A549 (cell line): ENCODE measurements at regions not wholly inside any gene's neighbourhood (a gene's known extent, or its start where the extent isn't known, plus 50 kb on each side); places are given as distances from the start of the nearest gene placed in this dataset.

Experiments used
- ATAC-seq, 2 experiments: fragments of 200-7000 bp in 1 of 2; fragments of >200 bp in 1 of 2; cut with Nextera tagmentation in 1 of 2; cut with Tn5 transposase in 1 of 2; 3 replicates each; pipeline versions ENCODE4 v1.8.0 to v1.9.1; 2018 to 2020; ENCODE audit warnings: mild to moderate bottlenecking in 1 of 2, moderate library complexity in 1 of 2
- CTCF ChIA-PET: fragments of 300-600 bp; sonication (Branson Sonifier 250); formaldehyde crosslinking; extraction: SDS; loops from one replicate; lab custom pipeline; 2021; ENCODE audit warnings: antibody characterized with exemption, inconsistent platforms; lab: Yijun Ruan, JAX
- POLR2A ChIA-PET: fragments of 350-600 bp; formaldehyde crosslinking; extraction: SDS; loops from one replicate; lab custom pipeline; 2021; ENCODE audit warnings: antibody characterized with exemption, inconsistent platforms; lab: Yijun Ruan, JAX
- DNase-seq, 2 experiments: peaks; one replicate each; pipeline versions ENCODE4 v3.0.0 to v3.0.0-alpha.2; 2011 to 2016; ENCODE audit warnings: low read depth in 1 of 2, low spot score in 1 of 2
- FAIRE-seq: peaks from 2 replicates; lab custom pipeline; 2011; peaks lifted over from hg19 to GRCh38; lab: Jason Lieb, UNC
- H3K27ac ChIP-seq, 2 experiments: fragments of >200 bp; sonication (Bioruptor Twin); formaldehyde crosslinking; 3 replicates each; pipeline ENCODE4 v1.5.1; 2016 to 2017
- H3K4me1 ChIP-seq: fragments of >200 bp; sonication (Bioruptor Twin); formaldehyde crosslinking; 3 replicates; pipeline ENCODE4 v1.6.1; 2016
- H3K4me2 ChIP-seq: fragments of >200 bp; sonication (Bioruptor Twin); formaldehyde crosslinking; 3 replicates; pipeline ENCODE4 v1.6.1; 2016
- H3K4me3 ChIP-seq: fragments of >200 bp; sonication (Bioruptor Twin); formaldehyde crosslinking; 3 replicates; pipeline ENCODE4 v1.5.1; 2016
- H3K9me3 ChIP-seq: fragments of >200 bp; sonication (Bioruptor Twin); formaldehyde crosslinking; 3 replicates; pipeline ENCODE4 v1.6.1; 2016
- ATOH8 ChIP-seq: fragments of 250-450 bp; sonication (Bioruptor Pico); IDR thresholded peaks from 2 replicates; pipeline ENCODE4 v1.5.0; 2020; ENCODE audit warnings: low read depth, mild to moderate bottlenecking, moderate library complexity
- CBX2 ChIP-seq: fragments of 200-600 bp; sonication (generic); IDR thresholded peaks from 2 replicates; pipeline ENCODE4 v1.6.1; 2016; ENCODE audit warnings: low read depth, mild to moderate bottlenecking, borderline replicate concordance
- CBX8 ChIP-seq: fragments of 200-600 bp; sonication (generic); IDR thresholded peaks from 2 replicates; pipeline ENCODE4 v1.6.1; 2016
- EHF ChIP-seq: fragments of 250-450 bp; sonication (Bioruptor Pico); IDR thresholded peaks from 2 replicates; pipeline ENCODE4 v1.5.0; 2020; ENCODE audit warnings: mild to moderate bottlenecking
- EHMT2 ChIP-seq: fragments of 200-600 bp; sonication (generic); IDR thresholded peaks from 2 replicates; pipeline ENCODE4 v1.6.1; 2016; ENCODE audit warnings: antibody characterized with exemption, low read depth, mild to moderate bottlenecking, moderate library complexity
- ESRRA ChIP-seq: fragments of 150-350 bp; IDR thresholded peaks from 2 replicates; pipeline ENCODE4 v1.6.1; 2014; ENCODE audit warnings: mild to moderate bottlenecking, low read length, borderline replicate concordance
- GATA3 ChIP-seq: IDR thresholded peaks from 2 replicates; pipeline ENCODE4 v1.6.1; 2012; ENCODE audit warnings: borderline replicate concordance
- HDAC2 ChIP-seq: fragments of 200-600 bp; sonication (generic); IDR thresholded peaks from 2 replicates; pipeline ENCODE4 v1.6.1; 2016
- HES2 ChIP-seq: fragments of >200 bp; sonication (Bioruptor Twin); formaldehyde crosslinking; IDR thresholded peaks from 2 replicates; pipeline ENCODE4 v1.6.1; 2016
- HOXB13 ChIP-seq: fragments of 250-450 bp; sonication (Bioruptor Pico); IDR thresholded peaks from 2 replicates; pipeline ENCODE4 v1.5.0; 2020; ENCODE audit warnings: low read depth, mild to moderate bottlenecking, moderate library complexity
- HOXB5 ChIP-seq: fragments of 250-450 bp; sonication (Bioruptor Pico); IDR thresholded peaks from 2 replicates; pipeline ENCODE4 v1.5.0; 2020; ENCODE audit warnings: mild to moderate bottlenecking, moderate library complexity
- JUN ChIP-seq, 2 experiments: fragments of >200 bp; sonication (Bioruptor Twin); formaldehyde crosslinking; IDR thresholded peaks; 2 replicates in 1 of 2; 3 replicates in 1 of 2; pipeline ENCODE4 v1.6.1; 2016 to 2017
- JUNB ChIP-seq: fragments of >200 bp; sonication (Bioruptor Twin); formaldehyde crosslinking; IDR thresholded peaks from 2 replicates; pipeline ENCODE4 v1.6.1; 2016
- MAFK ChIP-seq: fragments of 450-650 bp; IDR thresholded peaks from 2 replicates; pipeline ENCODE4 v1.6.1; 2014; ENCODE audit not compliant: partially characterized antibody
- MAZ ChIP-seq: fragments of 150-350 bp; IDR thresholded peaks from 2 replicates; pipeline ENCODE4 v1.6.1; 2014; ENCODE audit warnings: antibody characterized with exemption, low read depth, low read length, borderline replicate concordance
- MYC ChIP-seq: IDR thresholded peaks from 2 replicates; pipeline ENCODE4 v1.6.1; 2012; ENCODE audit warnings: mild to moderate bottlenecking, inconsistent platforms, low read length, improper control_type of control experiment, borderline replicate concordance
- NFE2L2 ChIP-seq: fragments of 150-350 bp; conservative IDR thresholded peaks from 2 replicates; pipeline ENCODE4 v1.6.1; 2014; ENCODE audit warnings: low read length
- NPAS2 ChIP-seq: fragments of 250-450 bp; sonication (Bioruptor Pico); IDR thresholded peaks from 2 replicates; pipeline ENCODE4 v1.8.0; 2022; ENCODE audit warnings: mild to moderate bottlenecking, moderate library complexity, borderline replicate concordance
- PBX3 ChIP-seq: IDR thresholded peaks from 2 replicates; pipeline ENCODE4 v1.6.1; 2012
- POLR2AphosphoS2 ChIP-seq: conservative IDR thresholded peaks from 2 replicates; pipeline ENCODE4 v1.6.1; 2012; ENCODE audit warnings: low read length, improper control_type of control experiment, inconsistent platforms
- REST ChIP-seq: fragments of 200-600 bp; sonication (generic); IDR thresholded peaks from 2 replicates; pipeline ENCODE4 v1.6.1; 2016; ENCODE audit warnings: antibody characterized with exemption, mild to moderate bottlenecking, moderate library complexity
- RFX5 ChIP-seq: fragments of 450-650 bp; IDR thresholded peaks from 2 replicates; pipeline ENCODE4 v1.7.1; 2014; ENCODE audit warnings: antibody characterized with exemption, mild to moderate bottlenecking, moderate library complexity
- RNF2 ChIP-seq: fragments of 200-600 bp; sonication (generic); IDR thresholded peaks from 2 replicates; pipeline ENCODE4 v1.6.1; 2016; ENCODE audit warnings: low read depth, mild to moderate bottlenecking, antibody characterized with exemption, moderate library complexity, borderline replicate concordance
- SREBF2 ChIP-seq: fragments of 450-650 bp; IDR thresholded peaks from 2 replicates; pipeline ENCODE4 v1.6.1; 2014; ENCODE audit warnings: mild to moderate bottlenecking, moderate library complexity
- TFCP2L1 ChIP-seq: fragments of 250-450 bp; sonication (Bioruptor Pico); IDR thresholded peaks from 2 replicates; pipeline ENCODE4 v1.5.0; 2021; ENCODE audit warnings: mild to moderate bottlenecking
- ZC3H11A ChIP-seq: fragments of 450-650 bp; IDR thresholded peaks from 2 replicates; pipeline ENCODE4 v1.6.1; 2014; ENCODE audit warnings: antibody characterized with exemption, mild to moderate bottlenecking
- WGBS: methylation state at CpG from one replicate; pipeline ENCODE4 v1.1.6; 2017; ENCODE audit errors: missing lambda C conversion rate; 5-methylcytosine and 5-hydroxymethylcytosine counted together

GRCh38 chr4:100970414-100970813 is 376.9 kb downstream of the PPP3CA start:
- no peak overlapping the region for H3K4me2 ChIP-seq
- no peak overlapping the region for H3K27ac ChIP-seq
- ChIA-PET CTCF (no interaction called here), POLR2A (no interaction called here)
- no peaks in the 10 kb centered on the region for H3K4me1 ChIP-seq
- H3K4me3 ChIP-seq: no peak overlapping the region
- WGBS: 85% methylated on average over 3 of the region's 3 CpGs
- no peak for DNase-seq
- TF ChIP-seq MAZ: no peak
- no peak for TF ChIP-seq SREBF2
- TF ChIP-seq MYC: no peak
- no peak for TF ChIP-seq TFCP2L1 (CRISPR knock-in tag)
- no peak for TF ChIP-seq HOXB13 (CRISPR knock-in tag)
- no peak for TF ChIP-seq EHMT2
- TF ChIP-seq CBX2: no peak
- TF ChIP-seq RFX5: no peak
- TF ChIP-seq MAFK: no peak
- no peak for TF ChIP-seq GATA3
- no peak for TF ChIP-seq NPAS2 (CRISPR knock-in tag)
- no peak for TF ChIP-seq REST
- FAIRE-seq: no peak
- no peaks in the 10 kb centered on the region for H3K9me3 ChIP-seq
- ATAC-seq: no peak

- Histone ChIP-seq H3K4me2 (no peak overlapping the region), H3K4me1 (no peaks in the 10 kb centered on the region), H3K27ac (no peak overlapping the region), H3K4me3 (no peak overlapping the region), H3K9me3 (no peaks in the 10 kb centered on the region)
- DNase-seq (no peak), FAIRE-seq (no peak), ATAC-seq (no peak)
- ChIA-PET POLR2A (no interaction called here), CTCF (no interaction called here)
- no peak for TF ChIP-seq EHF (CRISPR knock-in tag)
- no peak for TF ChIP-seq MAZ
- TF ChIP-seq JUN (IDR thresholded peaks at IDR 0.05): no peak
- no peak for TF ChIP-seq RNF2
- TF ChIP-seq HDAC2: no peak
- TF ChIP-seq HOXB5 (CRISPR knock-in tag): no peak
- TF ChIP-seq POLR2AphosphoS2: no peak
- no peak for TF ChIP-seq TFCP2L1 (CRISPR knock-in tag)
- no peak for TF ChIP-seq ATOH8
- no peak for TF ChIP-seq PBX3
- TF ChIP-seq JUNB: no peak
- TF ChIP-seq CBX8: no peak
- no peak for TF ChIP-seq ZC3H11A
- no peak for TF ChIP-seq RFX5
- no peak for TF ChIP-seq ESRRA
- no peak for TF ChIP-seq HES2
- TF ChIP-seq NFE2L2: no peak
These were observed 377.4 kb downstream of the PPP3CA start for GRCh38 chr4:100969925-100970324.
